ENCODE measurements at regions not wholly inside any gene's neighbourhood (a gene's known extent, or its start where the extent isn't known, plus 50 kb on each side); places are given as distances from the start of the nearest gene placed in this dataset.

- TF ChIP-seq CTCF (IDR thresholded peaks at IDR 0.05): no peak
- TF ChIP-seq POLR2A (IDR thresholded peaks at IDR 0.05): no peak
Measured at GRCh38 chr2:38461470-38461869, 84.4 kb upstream of the ATL2 start.

Measured in thyroid gland (tissue), 4 donors.